ENCODE measurements at regions not wholly inside any gene's neighbourhood (a gene's known extent, or its start where the extent isn't known, plus 50 kb on each side); places are given as distances from the start of the nearest gene placed in this dataset.

- TF ChIP-seq ZNF169 (tag by site-specific recombination; IDR thresholded peaks at IDR 0.05) (no peak), SETDB1 (IDR thresholded peaks at IDR 0.05; ENCODE audit: insufficient read length, low read length) (no peak), ZBTB21 (tag by site-specific recombination; IDR thresholded peaks at IDR 0.05) (no peak), HOXA7 (CRISPR knock-in tag; IDR thresholded peaks at IDR 0.05; ENCODE audit: borderline replicate concordance) (no peak), ZNF473 (tag by site-specific recombination; IDR thresholded peaks at IDR 0.05) (no peak)
- TF ChIP-seq, protein P1, sequence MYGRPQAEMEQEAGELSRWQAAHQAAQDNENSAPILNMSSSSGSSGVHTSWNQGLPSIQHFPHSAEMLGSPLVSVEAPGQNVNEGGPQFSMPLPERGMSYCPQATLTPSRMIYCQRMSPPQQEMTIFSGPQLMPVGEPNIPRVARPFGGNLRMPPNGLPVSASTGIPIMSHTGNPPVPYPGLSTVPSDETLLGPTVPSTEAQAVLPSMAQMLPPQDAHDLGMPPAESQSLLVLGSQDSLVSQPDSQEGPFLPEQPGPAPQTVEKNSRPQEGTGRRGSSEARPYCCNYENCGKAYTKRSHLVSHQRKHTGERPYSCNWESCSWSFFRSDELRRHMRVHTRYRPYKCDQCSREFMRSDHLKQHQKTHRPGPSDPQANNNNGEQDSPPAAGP (tag by site-specific recombination; IDR thresholded peaks at IDR 0.05): no peak
- no peak overlapping the region for H3K27ac ChIP-seq (ENCODE audit: extremely low read depth, low read depth, low read length)
- 0 out of 2 replicates have a peak, but pooled peaks cover 3% of the 10 kb centered on the region for H3K4me1 ChIP-seq (ENCODE audit: control insufficient read depth, insufficient read depth, low read length)
- no peak overlapping the region for H3K4me3 ChIP-seq (ENCODE audit: low read depth, low read length)
- H3K9me3 ChIP-seq (ENCODE audit: control insufficient read depth, insufficient read depth, low read depth, low read length): no peaks in the 10 kb centered on the region
- ChIA-PET POLR2A (no interaction called here), CTCF (interaction anchor here (0.6 kb wide), 2 partner anchors 216 to 1411 kb away, joined by 3 to 4 read pairs; no protein-coding TSS in a partner anchor)
- no peaks in the 10 kb centered on the region for H3K36me3 ChIP-seq (ENCODE audit: control insufficient read depth in 2 of 2, insufficient read depth in 1 of 2, low read length in 2 of 2)
These were observed 297.3 kb upstream of the PRKCQ start for GRCh38 chr10:6877336-6877721.

DNA sequence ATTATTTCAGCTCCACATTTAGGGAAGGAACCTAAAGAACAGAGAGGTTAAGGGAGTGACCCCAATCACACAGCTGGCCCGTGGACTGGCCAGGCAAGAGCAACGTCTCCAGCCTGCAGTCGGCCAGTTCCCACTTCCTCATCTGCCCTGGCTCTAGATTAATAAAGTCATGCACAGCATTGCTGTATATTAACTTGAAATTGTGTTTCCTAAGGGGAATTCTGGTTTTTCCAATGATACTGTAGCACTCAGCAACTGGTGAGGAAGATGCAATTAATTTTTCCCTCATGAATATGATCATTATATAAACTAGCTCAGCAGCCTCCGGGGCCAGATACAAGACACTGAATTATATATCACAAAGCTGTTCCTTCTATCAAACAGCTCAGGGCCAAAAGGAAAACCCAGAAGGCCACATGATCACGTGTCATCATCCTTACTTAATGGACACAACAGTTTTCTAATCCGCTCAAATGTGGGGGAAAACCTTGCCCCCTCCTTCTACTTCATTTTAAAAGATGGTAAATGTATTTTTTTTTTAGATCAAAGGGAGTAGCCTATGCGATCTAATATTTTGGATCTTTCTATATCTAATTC, 295.3 kb upstream of the PRKCQ start:
- TF ChIP-seq, protein P1 (tag by site-specific recombination; IDR thresholded peaks at IDR 0.05): no peak
- CTCF ChIA-PET: no interaction called here
- Histone ChIP-seq H3K27ac (ENCODE audit: extremely low read depth, low read depth, low read length) (no peak overlapping the region), H3K4me3 (ENCODE audit: low read depth, low read length) (no peak overlapping the region), H3K9me3 (ENCODE audit: control insufficient read depth, insufficient read depth, low read depth, low read length) (no peaks in the 10 kb centered on the region), H3K36me3 (ENCODE audit: control insufficient read depth in 2 of 2, insufficient read depth in 1 of 2, low read length in 2 of 2) (no peaks in the 10 kb centered on the region), H3K4me1 (ENCODE audit: control insufficient read depth, insufficient read depth, low read length) (0 out of 2 replicates have a peak, but pooled peaks cover 3% of the 10 kb centered on the region)
- POLR2A ChIA-PET: no interaction called here

GRCh38 chr10:6871128-6871527, 291.1 kb upstream of the PRKCQ start:
- TF ChIP-seq, protein P2, sequence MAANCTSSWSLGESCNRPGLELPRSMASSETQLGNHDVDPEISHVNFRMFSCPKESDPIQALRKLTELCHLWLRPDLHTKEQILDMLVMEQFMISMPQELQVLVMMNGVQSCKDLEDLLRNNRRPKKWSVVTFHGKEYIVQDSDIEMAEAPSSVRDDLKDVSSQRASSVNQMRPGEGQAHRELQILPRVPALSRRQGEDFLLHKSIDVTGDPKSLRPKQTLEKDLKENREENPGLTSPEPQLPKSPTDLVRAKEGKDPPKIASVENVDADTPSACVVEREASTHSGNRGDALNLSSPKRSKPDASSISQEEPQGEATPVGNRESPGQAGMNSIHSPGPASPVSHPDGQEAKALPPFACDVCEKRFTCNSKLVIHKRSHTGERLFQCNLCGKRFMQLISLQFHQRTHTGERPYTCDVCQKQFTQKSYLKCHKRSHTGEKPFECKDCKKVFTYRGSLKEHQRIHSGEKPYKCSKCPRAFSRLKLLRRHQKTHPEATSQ (tag by site-specific recombination; IDR thresholded peaks at IDR 0.05): no peak
- TF ChIP-seq ZNF629 (tag by site-specific recombination; IDR thresholded peaks at IDR 0.05) (no peak), ZNF768 (tag by site-specific recombination; IDR thresholded peaks at IDR 0.05) (no peak), ZBTB48 (tag by site-specific recombination; IDR thresholded peaks at IDR 0.05) (no peak), HOXD13 (CRISPR knock-in tag; IDR thresholded peaks at IDR 0.05; ENCODE audit: borderline replicate concordance) (no peak), ZNF19 (tag by site-specific recombination; IDR thresholded peaks at IDR 0.05; ENCODE audit: low read depth) (no peak)
- POLR2A ChIA-PET: no interaction called here
- Histone ChIP-seq H3K36me3 (ENCODE audit: control insufficient read depth in 2 of 2, insufficient read depth in 1 of 2, low read length in 2 of 2) (no peaks in the 10 kb centered on the region), H3K9me3 (ENCODE audit: control insufficient read depth, insufficient read depth, low read depth, low read length) (no peaks in the 10 kb centered on the region), H3K4me3 (ENCODE audit: low read depth, low read length) (no peak overlapping the region), H3K27ac (ENCODE audit: extremely low read depth, low read depth, low read length) (no peak overlapping the region), H3K4me1 (ENCODE audit: control insufficient read depth, insufficient read depth, low read length) (0 out of 2 replicates have a peak, but pooled peaks cover 3% of the 10 kb centered on the region)
- CTCF ChIA-PET: no interaction called here

DNA sequence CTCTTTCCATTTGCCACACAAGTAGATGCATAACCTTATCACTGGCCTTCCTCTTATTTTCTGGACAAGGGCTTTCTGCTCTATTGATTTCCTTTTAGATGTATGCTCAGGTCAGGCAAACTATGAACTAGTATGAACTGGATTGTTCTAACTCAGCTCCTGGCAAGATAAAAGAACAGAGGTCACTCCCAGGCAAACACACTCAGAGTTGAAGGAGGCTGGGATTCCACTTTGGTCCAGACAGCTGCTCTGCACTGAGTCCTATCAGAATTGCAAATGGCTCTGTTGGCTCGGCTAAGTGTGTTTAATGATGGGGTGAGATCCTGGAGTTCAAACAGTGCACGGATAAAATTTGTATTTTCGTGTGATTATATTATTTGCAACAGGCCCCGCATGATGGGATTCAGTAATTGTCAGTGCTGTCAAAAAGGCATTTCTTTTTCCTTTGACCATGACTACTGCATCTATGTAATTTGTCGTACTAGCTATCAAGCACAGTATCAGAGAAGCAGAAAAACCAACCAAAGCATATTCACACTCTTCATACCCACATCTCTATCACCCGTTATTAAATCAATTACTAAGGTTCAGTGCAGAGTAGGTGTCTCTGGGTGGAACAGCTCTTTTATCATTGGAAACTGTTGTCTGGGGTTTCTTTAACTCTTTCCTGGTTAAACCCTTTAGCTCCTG, 288.1 kb upstream of the PRKCQ start:
- TF ChIP-seq ZNF121 (tag by site-specific recombination; IDR thresholded peaks at IDR 0.05) (no peak), SCRT2 (tag by site-specific recombination; IDR thresholded peaks at IDR 0.05) (no peak), ZNF558 (tag by site-specific recombination; IDR thresholded peaks at IDR 0.05) (no peak), ZNF510 (tag by site-specific recombination; IDR thresholded peaks at IDR 0.05; ENCODE audit: insufficient replicate concordance) (no peak), ZNF548 (tag by site-specific recombination; IDR thresholded peaks at IDR 0.05) (no peak), ZNF248 (tag by site-specific recombination; IDR thresholded peaks at IDR 0.05) (no peak), ZNF623 (tag by site-specific recombination; IDR thresholded peaks at IDR 0.05) (no peak), ZNF660 (tag by site-specific recombination; IDR thresholded peaks at IDR 0.05) (no peak), MEIS1 (CRISPR knock-in tag; IDR thresholded peaks at IDR 0.05; ENCODE audit: borderline replicate concordance) (no peak)
- Histone ChIP-seq H3K27ac (ENCODE audit: extremely low read depth, low read depth, low read length) (no peak overlapping the region), H3K9me3 (ENCODE audit: control insufficient read depth, insufficient read depth, low read depth, low read length) (no peaks in the 10 kb centered on the region), H3K36me3 (ENCODE audit: control insufficient read depth in 2 of 2, insufficient read depth in 1 of 2, low read length in 2 of 2) (no peaks in the 10 kb centered on the region), H3K4me1 (ENCODE audit: control insufficient read depth, insufficient read depth, low read length) (no peaks in the 10 kb centered on the region), H3K4me3 (ENCODE audit: low read depth, low read length) (no peak overlapping the region)
- POLR2A ChIA-PET: no interaction called here
- CTCF ChIA-PET: no interaction called here

Measured in HEK293 (cell line).